Stomach (tissue), 4 donors: ENCODE measurements at regions not wholly inside any gene's neighbourhood (a gene's known extent, or its start where the extent isn't known, plus 50 kb on each side); places are given as distances from the start of the nearest gene placed in this dataset.

Experiments
- CTCF ChIP-seq, 7 experiments: fragments of 450-650 bp in 4 of 7; fragments of 200-600 bp in 3 of 7; sonication (generic) in 3 of 7; IDR thresholded peaks; one replicate each; pipeline ENCODE4 v1.5.1; 2016 to 2019; ENCODE audit warnings: antibody characterized with exemption in 7 of 7, control low read depth in 2 of 7, mild to moderate bottlenecking in 1 of 7
- EP300 ChIP-seq: sonication (generic); formaldehyde crosslinking; IDR thresholded peaks from one replicate; pipeline ENCODE4 v1.6.1; 2017; ENCODE audit warnings: antibody characterized with exemption
- POLR2A ChIP-seq, 4 donors: fragments of 450-650 bp; IDR thresholded peaks; one replicate each; pipeline ENCODE4 v1.6.1; 2016; ENCODE audit warnings: antibody characterized with exemption in 4 of 4, control low read depth in 2 of 4, mild to moderate bottlenecking in 1 of 4, moderate library complexity in 1 of 4

- TF ChIP-seq CTCF (IDR thresholded peaks at IDR 0.05) (no peak), POLR2A (IDR thresholded peaks at IDR 0.05) (no peak), EP300 (no peak)
These were observed 589.4 kb downstream of the SI start for GRCh38 chr3:164488893-164489292.
